Urinary bladder (tissue), 3 donors: ENCODE measurements at regions not wholly inside any gene's neighbourhood (a gene's known extent, or its start where the extent isn't known, plus 50 kb on each side); places are given as distances from the start of the nearest gene placed in this dataset.
"Not testable (repeated sequence)": the region's sequence is repeated elsewhere in the genome, so short reads cannot be mapped to it uniquely, and the experiment has no call there.

Experiments
- DNase-seq: peaks from one replicate; pipeline ENCODE4 v3.0.0-alpha.2; 2015; ENCODE audit errors: extremely low spot score
- H3K27ac ChIP-seq: one replicate; pipeline ENCODE4 v1.5.1; 2013; ENCODE audit warnings: low read depth, mild to moderate bottlenecking, moderate library complexity
- H3K36me3 ChIP-seq: one replicate; pipeline ENCODE4 v1.6.1; 2013; ENCODE audit warnings: mild to moderate bottlenecking, moderate library complexity; ENCODE audit not compliant: insufficient read depth
- H3K4me1 ChIP-seq: one replicate; pipeline ENCODE4 v1.6.1; 2013; ENCODE audit warnings: mild to moderate bottlenecking, moderate library complexity; ENCODE audit not compliant: insufficient read depth
- H3K4me3 ChIP-seq: one replicate; pipeline ENCODE4 v1.5.1; 2013; ENCODE audit warnings: low read depth, low read length
- WGBS: extraction: QIAGEN DNeasy Blood & Tissue Kit; methylation state at CpG from one replicate; pipeline ENCODE4 v1.1.7; 2013; 5-methylcytosine and 5-hydroxymethylcytosine counted together
- donor health status: healthy with polysubstance abuse.
- donor health status: healthy.

GRCh38 chr20:52012079-52012478 lies 179.5 kb downstream of the ZFP64 start:
- no peak for DNase-seq
- WGBS, result 52% methylated on average over 5 of the region's 5 CpGs
- Histone ChIP-seq H3K36me3 (no peaks in the 10 kb centered on the region), H3K4me3 (no peak overlapping the region), H3K27ac (no peak overlapping the region), H3K4me1 (no peaks in the 10 kb centered on the region)

GRCh38 chr20:52011093-52011492 lies 180.5 kb downstream of the ZFP64 start:
- no peaks in the 10 kb centered on the region for H3K4me1 ChIP-seq
- WGBS, result 88% methylated on average over 3 of the region's 3 CpGs
- no peak for DNase-seq
- H3K27ac ChIP-seq, result no peak overlapping the region
- no peak overlapping the region for H3K4me3 ChIP-seq
- H3K36me3 ChIP-seq, result no peaks in the 10 kb centered on the region

GRCh38 chr20:52010541-52010940 lies 181.0 kb downstream of the ZFP64 start:
- Histone ChIP-seq H3K4me3 (no peak overlapping the region), H3K36me3 (no peaks in the 10 kb centered on the region), H3K4me1 (no peaks in the 10 kb centered on the region), H3K27ac (no peak overlapping the region)
- no peak for DNase-seq
- 59% methylated on average over 11 of the region's 11 CpGs for WGBS

GRCh38 chr20:52008874-52009273 lies 182.7 kb downstream of the ZFP64 start:
- no peak overlapping the region for H3K27ac ChIP-seq
- 94% methylated on average over 6 of the region's 6 CpGs for WGBS
- H3K36me3 ChIP-seq, result no peaks in the 10 kb centered on the region
- no peak overlapping the region for H3K4me3 ChIP-seq
- DNase-seq, result no peak
- no peaks in the 10 kb centered on the region for H3K4me1 ChIP-seq

GRCh38 chr20:52004715-52005114 lies 186.9 kb downstream of the ZFP64 start:
- no peaks in the 10 kb centered on the region for H3K36me3 ChIP-seq
- H3K4me1 ChIP-seq, result no peaks in the 10 kb centered on the region
- DNase-seq, result no peak
- H3K4me3 ChIP-seq, result no peak overlapping the region
- WGBS, result 66% methylated on average over 3 of the region's 3 CpGs
- no peak overlapping the region for H3K27ac ChIP-seq

- Histone ChIP-seq H3K27ac (no peak overlapping the region), H3K36me3 (no peaks in the 10 kb centered on the region), H3K4me3 (no peak overlapping the region), H3K4me1 (no peaks in the 10 kb centered on the region)
- DNase-seq, result no peak
- WGBS, result 89% methylated on average over 5 of the region's 5 CpGs
These were observed 187.6 kb downstream of the ZFP64 start for GRCh38 chr20:52004018-52004417.

- Histone ChIP-seq H3K4me1 (no peaks in the 10 kb centered on the region), H3K4me3 (no peak overlapping the region), H3K27ac (no peak overlapping the region), H3K36me3 (no peaks in the 10 kb centered on the region)
- no peak for DNase-seq
- WGBS, result 81% methylated on average over 5 of the region's 5 CpGs
These were observed 188.2 kb downstream of the ZFP64 start for GRCh38 chr20:52003415-52003814.

DNA sequence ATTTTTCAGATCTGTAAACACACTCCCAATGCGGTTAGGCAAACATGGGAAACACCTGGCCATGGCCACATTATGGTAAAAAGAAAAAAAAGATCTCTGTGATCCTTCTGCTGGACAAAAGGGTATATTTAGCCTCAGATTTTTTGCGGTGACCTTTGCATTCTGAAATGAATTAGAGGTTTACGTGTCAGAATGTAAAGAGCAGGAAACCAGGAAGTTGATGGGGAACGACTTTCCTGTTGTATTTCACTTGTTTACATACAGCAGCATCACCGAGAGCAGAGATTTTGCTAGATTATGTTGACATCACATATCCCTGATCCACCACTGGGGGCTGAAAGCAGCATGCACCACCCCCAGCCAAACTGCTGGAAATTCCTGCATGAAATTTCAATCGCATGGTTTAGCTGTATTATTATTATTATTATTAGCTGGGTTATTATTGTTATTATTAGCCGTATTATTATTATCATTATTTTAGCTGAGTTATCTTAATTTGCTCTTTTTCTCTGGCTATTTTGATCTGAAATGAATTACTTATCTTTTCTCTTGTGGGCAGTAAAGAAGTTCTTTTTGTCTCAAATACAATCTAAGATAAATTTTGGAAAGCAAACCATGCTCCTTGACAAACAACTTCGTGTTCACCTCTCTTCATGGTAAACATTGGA lies 189.4 kb downstream of the ZFP64 start:
- H3K4me3 ChIP-seq, result no peak overlapping the region
- no peak for DNase-seq
- H3K36me3 ChIP-seq, result no peaks in the 10 kb centered on the region
- H3K4me1 ChIP-seq, result no peaks in the 10 kb centered on the region
- no peak overlapping the region for H3K27ac ChIP-seq
- 32% methylated on average over 8 of the region's 8 CpGs for WGBS

DNA sequence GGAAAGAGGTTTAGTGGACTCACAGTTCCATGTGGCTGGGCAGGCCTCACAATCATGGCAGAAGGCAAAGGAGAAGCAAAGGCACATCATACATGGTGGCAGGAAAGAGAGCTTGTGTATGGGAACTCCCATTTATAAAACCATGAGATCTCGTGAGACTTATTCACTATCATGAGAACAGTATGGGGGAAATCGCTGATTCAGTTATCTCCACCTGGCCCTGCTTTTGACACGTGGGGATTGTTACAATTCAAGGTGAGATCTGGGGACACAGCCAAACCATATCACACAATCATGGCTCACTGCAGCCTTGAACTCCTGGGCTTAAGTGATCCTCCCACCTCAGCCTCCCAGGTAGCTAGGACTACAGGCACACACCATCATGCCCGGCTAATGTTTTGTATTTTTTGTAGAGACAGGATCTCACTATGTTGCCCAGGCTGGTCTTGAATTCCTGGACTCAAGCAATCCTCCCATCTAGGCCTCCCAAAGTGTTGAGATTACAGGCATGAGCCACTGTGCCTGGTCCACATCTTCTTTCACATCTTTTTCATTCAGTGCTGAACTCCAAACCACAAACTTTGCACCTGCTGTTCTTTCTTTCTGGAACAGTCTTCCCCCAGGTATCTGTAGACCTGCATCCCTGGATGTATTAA lies 194.2 kb downstream of the ZFP64 start:
- H3K4me1 ChIP-seq, H3K27ac ChIP-seq, H3K4me3 ChIP-seq, H3K36me3 ChIP-seq, DNase-seq: not testable (repeated sequence)
- 86% methylated on average over 4 of the region's 4 CpGs for WGBS

DNA sequence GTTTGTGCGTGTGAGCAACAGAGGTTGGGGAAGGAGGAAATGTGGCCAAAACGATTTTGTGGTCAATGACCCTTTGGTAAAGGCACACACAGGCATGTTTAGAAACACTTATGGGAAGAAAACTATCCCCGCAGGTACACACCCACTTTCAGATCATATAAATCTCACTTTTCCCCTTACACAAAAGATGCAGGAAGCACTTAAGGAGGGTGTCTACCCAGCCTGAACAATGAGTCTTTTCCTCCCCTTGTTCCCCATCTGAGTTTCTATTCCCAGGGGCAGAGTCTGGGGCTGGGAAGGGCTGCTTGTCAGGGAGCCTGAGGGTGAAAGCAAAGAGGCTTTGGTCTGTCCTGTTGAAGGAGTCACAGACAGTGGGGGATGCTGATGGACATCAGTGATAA lies 193.2 kb upstream of the SALL4 start:
- DNase-seq, result no peak
- H3K4me1 ChIP-seq, result no peaks in the 10 kb centered on the region
- WGBS, result 55% methylated on average over 3 of the region's 3 CpGs
- no peak overlapping the region for H3K27ac ChIP-seq
- H3K36me3 ChIP-seq, result no peaks in the 10 kb centered on the region
- no peak overlapping the region for H3K4me3 ChIP-seq

DNA sequence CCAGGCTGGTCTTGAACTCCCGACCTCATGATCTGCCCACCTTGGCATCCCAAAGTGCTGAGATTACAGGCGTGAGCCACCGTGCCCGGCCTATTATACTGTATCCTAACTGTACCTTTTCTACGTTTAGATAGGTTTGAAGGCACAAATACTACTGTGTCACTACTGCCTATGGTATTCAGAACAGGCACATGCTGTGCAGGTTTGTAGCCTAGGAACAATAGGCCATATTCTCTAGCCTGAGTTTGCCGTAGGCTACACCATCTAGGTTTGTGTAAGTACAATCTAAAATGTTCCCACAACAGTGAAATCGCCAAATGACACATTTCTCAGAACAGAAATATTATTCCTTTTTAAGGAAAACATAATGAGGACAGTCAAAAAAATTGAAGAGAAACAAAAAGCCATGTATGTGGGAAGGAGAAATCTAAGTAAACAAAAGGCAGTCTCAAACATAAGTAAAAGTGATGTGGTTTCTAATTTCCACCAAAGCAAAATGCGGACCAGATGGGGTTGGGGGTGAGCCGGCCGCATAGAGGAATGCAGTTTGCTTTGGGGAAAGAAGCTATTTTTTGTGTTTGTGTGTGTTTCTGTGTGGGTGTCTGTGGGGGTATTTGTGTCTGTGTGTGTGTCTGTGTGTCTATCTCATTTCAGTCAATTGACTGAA lies 192.6 kb upstream of the SALL4 start:
- 89% methylated on average over 10 of the region's 10 CpGs for WGBS
- DNase-seq, result no peak
- no peaks in the 10 kb centered on the region for H3K36me3 ChIP-seq

DNA sequence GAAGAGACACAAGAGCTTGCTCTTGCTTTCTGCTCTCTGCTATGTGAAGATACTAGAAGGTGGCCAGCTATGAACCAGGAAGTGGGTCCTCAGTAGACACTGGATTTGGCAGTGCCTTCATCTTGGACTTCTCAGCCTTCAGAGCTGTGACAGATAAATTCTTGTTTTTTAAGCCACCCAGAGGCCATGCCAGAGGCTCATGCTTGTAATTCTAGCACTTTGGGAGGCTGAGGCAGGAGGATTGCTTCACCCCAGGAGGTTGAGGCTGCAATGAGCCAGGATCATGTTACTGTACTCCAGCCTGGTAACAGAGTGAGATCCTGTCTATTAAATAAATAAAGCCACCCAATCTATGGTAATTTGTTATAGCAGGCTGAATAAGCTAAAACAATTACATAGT lies 185.5 kb upstream of the SALL4 start:
- Histone ChIP-seq H3K36me3 (no peaks in the 10 kb centered on the region), H3K27ac (no peak overlapping the region), H3K4me1 (no peaks in the 10 kb centered on the region), H3K4me3 (no peak overlapping the region)
- DNase-seq, result no peak

More for the DNA sequence above, 192.6 kb upstream of the SALL4 start:
- no peaks in the 10 kb centered on the region for H3K4me1 ChIP-seq
- H3K4me3 ChIP-seq, result no peak overlapping the region
- no peak overlapping the region for H3K27ac ChIP-seq

- Histone ChIP-seq H3K4me3 (no peak overlapping the region), H3K4me1 (no peaks in the 10 kb centered on the region), H3K27ac (no peak overlapping the region), H3K36me3 (no peaks in the 10 kb centered on the region)
- peak; percentile 57 for DNase-seq
These were observed 182.7 kb upstream of the SALL4 start for GRCh38 chr20:51985013-51985415.

GRCh38 chr20:51980277-51980676 lies 178.0 kb upstream of the SALL4 start:
- WGBS, result 96% methylated on average over 11 of the region's 11 CpGs
- Histone ChIP-seq H3K27ac (no peak overlapping the region), H3K36me3 (no peaks in the 10 kb centered on the region), H3K4me1 (no peaks in the 10 kb centered on the region), H3K4me3 (no peak overlapping the region)
- no peak for DNase-seq
